ENCODE measurements at regions not wholly inside any gene's neighbourhood (a gene's known extent, or its start where the extent isn't known, plus 50 kb on each side); places are given as distances from the start of the nearest gene placed in this dataset.

- Histone ChIP-seq H3F3A (ENCODE audit: insufficient read depth, low read length) (no peaks in the 10 kb centered on the region), H3K9me3 (replicated peaks; ENCODE audit: insufficient read depth, low read length) (no peaks in the 10 kb centered on the region), H2AFZ (ENCODE audit: low read length) (no peak overlapping the region), H3K9ac (ENCODE audit: low read length) (no peak overlapping the region), H3K4me3 (ENCODE audit: low read length) (no peak overlapping the region), H3K27ac (ENCODE audit: low read length) (no peak overlapping the region), H3K36me3 (replicated peaks; ENCODE audit: insufficient read depth, low read length) (no peaks in the 10 kb centered on the region), H3K4me2 (ENCODE audit: low read depth, low read length) (no peak overlapping the region), H3K4me1 (ENCODE audit: low read length) (peaks cover 10% of the 10 kb centered on the region; the same call in 1 of the 2 replicates), H3K9me2 (replicated peaks; ENCODE audit: insufficient read depth, low read length) (no peaks in the 10 kb centered on the region), H3K27me3 (replicated peaks; ENCODE audit: insufficient read depth, low read length) (no peaks in the 10 kb centered on the region), H3K79me2 (ENCODE audit: low read length) (no peaks in the 10 kb centered on the region), H4K20me1 (ENCODE audit: insufficient read depth, low read length) (no peaks in the 10 kb centered on the region)
- no peak for DNase-seq
- TF ChIP-seq EZH2 (optimal IDR thresholded peaks at IDR 0.05; ENCODE audit: low read depth, low read length) (no peak), CTCF (IDR thresholded peaks at IDR 0.05; ENCODE audit: low read length) (no peak), EZH2phosphoT487 (IDR thresholded peaks at IDR 0.05; ENCODE audit: low read length) (no peak)
Measured at GRCh38 chr6:141548966-141549365, 583.8 kb upstream of the GJE1 start.

- Histone ChIP-seq H3K4me3 (ENCODE audit: low read length) (no peak overlapping the region), H3K36me3 (replicated peaks; ENCODE audit: insufficient read depth, low read length) (no peaks in the 10 kb centered on the region), H3K27me3 (replicated peaks; ENCODE audit: insufficient read depth, low read length) (no peaks in the 10 kb centered on the region), H3K27ac (ENCODE audit: low read length) (no peak overlapping the region), H3F3A (ENCODE audit: insufficient read depth, low read length) (no peaks in the 10 kb centered on the region), H3K4me2 (ENCODE audit: low read depth, low read length) (no peak overlapping the region), H3K79me2 (ENCODE audit: low read length) (no peaks in the 10 kb centered on the region), H4K20me1 (ENCODE audit: insufficient read depth, low read length) (no peaks in the 10 kb centered on the region), H2AFZ (ENCODE audit: low read length) (no peak overlapping the region), H3K9ac (ENCODE audit: low read length) (no peak overlapping the region), H3K9me2 (replicated peaks; ENCODE audit: insufficient read depth, low read length) (no peaks in the 10 kb centered on the region), H3K4me1 (ENCODE audit: low read length) (no peaks in the 10 kb centered on the region), H3K9me3 (replicated peaks; ENCODE audit: insufficient read depth, low read length) (no peaks in the 10 kb centered on the region)
- no peak for DNase-seq
- TF ChIP-seq EZH2phosphoT487 (IDR thresholded peaks at IDR 0.05; ENCODE audit: low read length) (no peak), EZH2 (optimal IDR thresholded peaks at IDR 0.05; ENCODE audit: low read depth, low read length) (no peak), CTCF (IDR thresholded peaks at IDR 0.05; ENCODE audit: low read length) (no peak)
Measured at GRCh38 chr6:141541581-141542324, 591.0 kb upstream of the GJE1 start.

- Histone ChIP-seq H3K9me3 (replicated peaks; ENCODE audit: insufficient read depth, low read length) (no peaks in the 10 kb centered on the region), H4K20me1 (ENCODE audit: insufficient read depth, low read length) (no peaks in the 10 kb centered on the region), H3K27ac (ENCODE audit: low read length) (no peak overlapping the region), H2AFZ (ENCODE audit: low read length) (no peak overlapping the region), H3K79me2 (ENCODE audit: low read length) (no peaks in the 10 kb centered on the region), H3K4me1 (ENCODE audit: low read length) (no peaks in the 10 kb centered on the region), H3K9ac (ENCODE audit: low read length) (no peak overlapping the region), H3K27me3 (replicated peaks; ENCODE audit: insufficient read depth, low read length) (no peaks in the 10 kb centered on the region), H3K4me3 (ENCODE audit: low read length) (no peak overlapping the region), H3F3A (ENCODE audit: insufficient read depth, low read length) (no peaks in the 10 kb centered on the region), H3K36me3 (replicated peaks; ENCODE audit: insufficient read depth, low read length) (no peaks in the 10 kb centered on the region), H3K4me2 (ENCODE audit: low read depth, low read length) (no peak overlapping the region), H3K9me2 (replicated peaks; ENCODE audit: insufficient read depth, low read length) (no peaks in the 10 kb centered on the region)
- TF ChIP-seq CTCF (IDR thresholded peaks at IDR 0.05; ENCODE audit: low read length), result no peak
- TF ChIP-seq EZH2phosphoT487 (IDR thresholded peaks at IDR 0.05; ENCODE audit: low read length), result no peak
- TF ChIP-seq EZH2 (optimal IDR thresholded peaks at IDR 0.05; ENCODE audit: low read depth, low read length), result no peak
- no peak for DNase-seq
Measured at GRCh38 chr6:141540207-141540606, 592.5 kb upstream of the GJE1 start.
